Mesenteric fat pad (tissue), 1 donor: ENCODE measurements at regions not wholly inside any gene's neighbourhood (a gene's known extent, or its start where the extent isn't known, plus 50 kb on each side); places are given as distances from the start of the nearest gene placed in this dataset.

Experiments
- DNase-seq: peaks from one replicate; pipeline ENCODE4 v3.0.0-alpha.2; 2020; ENCODE audit warnings: low spot score
- donor health status: DM: yes; HTN: yes; CAD: no.

- no peak for DNase-seq
These were observed 104.0 kb downstream of the BAMBI start for GRCh38 chr10:28781296-28781695.

DNA sequence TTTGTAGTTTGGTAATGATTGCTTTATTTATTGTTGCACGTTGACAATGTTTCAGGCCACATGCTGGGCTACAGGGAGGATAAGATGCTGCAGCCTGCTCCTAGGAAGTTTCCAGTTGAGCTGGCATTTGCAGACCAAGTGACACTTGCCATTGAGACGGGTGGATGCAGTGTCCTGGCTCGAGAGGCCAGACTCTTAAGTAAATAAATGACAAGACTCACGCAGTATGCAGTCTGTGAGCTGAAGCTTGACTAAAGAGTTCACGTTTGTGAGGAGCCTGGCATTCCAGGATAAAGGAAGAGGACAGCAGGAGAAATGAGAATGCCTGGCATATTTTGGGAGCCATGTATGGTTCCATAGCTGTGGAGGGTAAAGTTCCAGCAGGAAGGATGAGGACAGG is 105.8 kb downstream of the BAMBI start:
- DNase-seq = no peak

DNA sequence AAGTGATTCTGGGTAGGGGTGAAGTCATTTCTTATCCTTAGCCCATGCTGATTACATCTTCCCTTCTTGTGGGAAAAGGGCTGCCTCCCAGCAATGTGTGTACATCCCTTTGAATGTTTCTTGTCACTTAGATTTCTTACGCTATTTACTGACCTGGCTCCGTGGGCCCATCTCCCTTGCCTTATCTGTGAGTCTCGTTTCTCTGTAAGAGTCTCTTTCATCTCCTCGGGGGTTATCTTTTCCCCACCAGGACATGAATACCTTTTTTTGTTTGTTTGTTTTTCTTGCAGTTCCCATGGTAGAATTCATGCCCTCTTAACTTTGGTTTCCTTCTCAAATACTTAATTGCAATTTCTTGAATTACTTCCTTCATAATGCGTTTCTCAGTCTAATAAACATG is 107.7 kb downstream of the BAMBI start:
- no peak for DNase-seq

GRCh38 chr10:28788252-28788651 is 110.9 kb downstream of the BAMBI start:
- no peak for DNase-seq

GRCh38 chr10:28788762-28789161 is 111.4 kb downstream of the BAMBI start:
- DNase-seq = no peak

DNA sequence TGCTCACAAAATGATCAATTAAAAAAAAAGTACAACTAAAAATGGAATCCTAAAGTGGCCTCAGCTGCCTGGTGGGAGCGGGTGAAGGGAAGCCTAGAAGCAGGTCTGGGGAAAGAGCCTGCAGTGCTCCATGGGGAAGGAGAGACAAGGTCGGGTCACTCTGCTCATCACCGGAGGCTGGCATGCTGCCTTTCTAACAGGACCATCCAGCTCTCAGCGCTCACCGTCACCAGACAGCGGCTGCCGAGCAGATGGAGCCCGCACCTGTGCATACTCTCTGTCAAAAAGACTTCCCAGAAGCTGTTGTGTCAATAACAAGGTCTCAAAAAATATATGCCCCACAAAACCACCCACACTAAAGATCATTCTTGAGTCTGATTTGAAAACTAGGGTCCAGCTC is 112.8 kb downstream of the BAMBI start:
- DNase-seq = no peak

DNA sequence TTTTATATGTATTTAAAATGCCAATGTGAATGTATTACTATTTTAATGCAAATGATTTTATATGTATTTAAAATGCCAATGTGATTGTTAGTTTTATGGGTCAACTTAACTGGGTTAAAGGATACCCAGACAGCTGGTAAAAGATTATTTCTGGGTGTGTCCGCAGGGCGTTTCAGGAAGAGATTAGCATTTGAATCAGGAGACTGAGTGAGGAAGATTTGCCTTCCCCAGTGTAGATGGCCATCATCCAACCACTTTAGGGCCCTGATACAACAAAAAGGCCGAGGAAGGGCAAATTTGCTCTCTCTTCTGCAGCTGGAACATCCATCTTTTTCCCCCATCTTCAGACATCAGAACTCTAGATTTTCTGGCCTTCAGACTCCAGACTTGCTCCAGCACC is 116.2 kb downstream of the BAMBI start:
- DNase-seq = no peak

GRCh38 chr10:28794986-28795385 is 117.7 kb downstream of the BAMBI start:
- no peak for DNase-seq

GRCh38 chr10:28796606-28797512 is 119.5 kb downstream of the BAMBI start:
- no peak for DNase-seq

GRCh38 chr10:28797904-28798371 is 120.6 kb downstream of the BAMBI start:
- DNase-seq = no peak

GRCh38 chr10:28798428-28798955 is 121.2 kb downstream of the BAMBI start:
- DNase-seq = no peak

GRCh38 chr10:28798964-28799363 is 121.6 kb downstream of the BAMBI start:
- no peak for DNase-seq

DNA sequence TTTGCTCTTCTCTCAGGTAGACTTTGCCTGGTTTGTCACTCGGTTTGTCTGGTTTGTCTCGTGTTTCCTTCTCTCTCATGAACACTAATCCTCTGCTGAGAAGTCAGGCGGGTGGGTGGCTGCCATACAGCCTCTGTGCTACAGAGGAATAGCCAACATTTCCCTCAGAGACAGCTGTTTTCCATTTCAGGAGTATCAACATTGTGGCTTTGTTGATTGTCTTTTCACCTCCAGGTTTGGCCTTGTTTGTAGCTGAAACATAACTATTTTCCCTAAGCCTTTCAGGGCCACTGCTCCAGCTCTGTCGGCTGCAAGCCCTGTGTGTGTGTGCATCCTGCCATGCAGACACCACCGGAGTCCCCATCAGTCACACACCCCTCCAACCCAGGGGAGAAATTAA is 122.8 kb downstream of the BAMBI start:
- no peak for DNase-seq

DNA sequence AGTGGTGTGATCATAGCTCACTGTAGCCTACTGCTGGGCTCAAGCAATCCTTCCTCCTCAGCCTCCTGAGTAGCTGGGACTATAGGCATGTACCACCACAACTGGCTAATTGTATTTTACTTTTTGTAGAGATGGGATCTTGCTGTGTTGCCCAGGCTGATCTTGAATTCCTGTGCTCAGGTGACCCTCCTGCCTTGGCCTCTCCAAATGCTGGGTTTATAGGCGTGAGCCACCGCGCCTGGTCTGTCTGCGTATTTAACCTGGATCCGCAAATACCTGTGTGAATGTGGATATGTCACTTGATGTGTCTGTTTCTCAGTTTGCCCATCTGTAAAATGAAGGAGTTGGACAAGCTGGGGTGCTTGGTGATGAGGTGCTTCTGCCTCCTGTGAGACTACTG is 123.9 kb downstream of the BAMBI start:
- DNase-seq = no peak

GRCh38 chr10:28801869-28802268 is 124.5 kb downstream of the BAMBI start:
- DNase-seq = no peak

DNA sequence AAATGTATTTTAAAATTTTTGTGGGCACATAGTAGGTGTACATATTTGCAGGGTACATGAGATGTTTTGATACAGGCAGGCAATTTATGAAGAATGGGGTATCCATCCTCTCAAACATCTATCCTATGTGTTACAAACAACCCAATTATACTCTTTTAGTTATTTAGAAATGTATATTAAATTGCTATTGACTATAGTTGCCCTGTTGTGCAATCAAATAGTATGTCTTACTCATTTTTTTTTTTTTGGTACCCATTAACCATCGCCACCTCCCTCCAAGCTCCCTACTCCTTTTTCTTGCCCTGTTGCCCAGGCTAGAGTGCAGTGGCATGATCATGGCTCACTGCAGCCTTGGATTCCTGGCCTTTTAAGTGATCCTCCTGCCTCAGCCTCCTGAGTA is 128.1 kb downstream of the BAMBI start:
- DNase-seq = no peak

DNA sequence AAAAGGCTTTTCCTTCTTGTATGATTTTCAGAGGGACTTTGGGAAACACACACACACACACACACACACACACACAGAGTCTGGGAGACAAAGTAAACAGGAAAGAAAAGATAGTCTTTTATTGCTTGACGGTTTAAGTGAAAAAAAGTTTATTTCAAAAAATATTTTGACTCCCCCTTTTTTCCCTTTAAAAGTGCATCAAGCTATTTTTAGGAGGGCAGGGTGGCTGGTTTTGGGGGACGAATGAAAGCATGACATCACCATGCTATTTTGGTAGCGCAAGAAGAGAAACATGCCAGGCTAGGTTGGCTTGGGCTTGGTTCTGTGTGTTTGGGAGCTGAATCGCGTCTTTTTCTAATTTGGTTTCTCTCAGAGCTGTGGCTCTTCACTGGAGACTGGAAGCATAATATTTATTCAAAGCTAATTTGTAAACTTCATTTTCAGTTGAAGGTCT is 129.2 kb downstream of the BAMBI start:
- no peak for DNase-seq

DNA sequence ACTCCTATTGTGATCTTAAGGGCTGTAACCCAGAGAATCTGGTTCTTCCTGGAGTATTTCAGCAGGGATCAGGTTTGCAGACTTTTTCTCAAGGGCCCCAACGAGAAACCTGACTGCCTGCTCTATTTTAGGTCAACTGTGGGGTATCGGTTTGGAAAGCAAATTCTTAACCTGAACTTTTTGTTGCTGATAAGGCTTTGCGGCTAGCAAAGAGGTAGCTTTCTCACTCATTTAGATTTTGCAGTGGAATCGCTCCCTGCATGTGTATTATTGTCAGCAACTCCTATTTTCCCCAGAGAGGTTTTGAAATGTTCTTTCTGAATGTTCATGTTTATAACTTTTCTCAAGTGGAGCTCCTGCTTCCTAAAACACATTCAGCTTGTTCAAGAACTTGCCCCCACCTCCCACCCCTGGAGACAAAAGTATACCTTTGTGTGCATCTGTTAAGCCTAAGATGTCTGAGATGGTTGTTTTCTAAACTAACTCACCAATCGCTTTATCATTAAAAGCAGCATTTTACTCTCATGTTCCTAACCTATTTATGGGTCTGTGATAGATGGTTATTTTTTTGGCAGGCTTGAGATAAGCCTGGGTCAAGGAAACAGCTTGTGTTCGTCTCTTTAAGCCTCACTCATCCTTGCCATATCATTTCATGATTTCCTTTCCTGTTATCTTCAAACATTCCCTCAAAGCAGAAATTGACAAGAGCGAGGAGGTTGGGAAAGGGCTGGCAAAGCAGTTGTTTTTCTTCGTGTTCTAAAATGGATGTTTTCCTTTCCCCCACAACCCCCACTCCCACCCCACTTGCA is 129.8 kb downstream of the BAMBI start:
- no peak for DNase-seq

GRCh38 chr10:28807760-28808613 is 130.7 kb downstream of the BAMBI start:
- no peak for DNase-seq

GRCh38 chr10:28808693-28809092 is 131.4 kb downstream of the BAMBI start:
- no peak for DNase-seq
